ENCODE measurements at regions not wholly inside any gene's neighbourhood (a gene's known extent, or its start where the extent isn't known, plus 50 kb on each side); places are given as distances from the start of the nearest gene placed in this dataset.

DNA sequence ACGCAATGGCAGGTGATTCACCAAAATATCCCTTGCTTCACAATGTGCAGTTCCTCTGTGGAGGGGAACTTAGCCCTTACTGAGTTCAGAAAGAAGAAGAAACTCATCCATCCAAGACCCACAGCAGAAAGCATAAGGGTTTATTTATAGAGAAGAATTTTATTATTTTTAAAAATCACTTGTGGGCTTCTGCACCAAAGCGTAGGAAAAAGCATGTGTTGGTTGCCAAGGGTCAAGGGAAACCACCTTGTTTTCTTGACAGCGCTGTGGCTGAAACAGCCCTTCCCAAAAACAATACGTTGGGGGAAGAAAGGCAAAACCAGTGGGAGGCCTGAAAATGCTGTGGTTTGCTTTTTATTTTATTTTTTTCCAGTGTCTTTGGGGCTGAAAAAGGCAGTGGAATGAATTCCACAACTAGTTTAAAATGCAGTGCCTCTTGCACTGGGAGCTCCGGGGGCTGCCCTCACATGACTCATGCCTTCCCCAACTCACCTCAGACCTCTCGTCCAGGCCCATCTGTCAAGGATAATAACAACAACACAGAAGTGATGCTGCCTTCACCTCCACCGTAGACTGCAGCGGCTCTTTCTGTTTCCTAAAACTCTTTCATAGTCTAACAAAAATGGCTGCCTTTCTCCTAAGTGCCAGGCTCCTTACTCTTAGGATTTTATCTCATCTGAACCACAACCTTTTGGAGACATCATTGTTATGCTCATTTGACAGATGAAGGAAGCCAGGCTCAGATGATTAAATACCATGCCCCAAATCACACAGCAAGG lies 224.2 kb upstream of the JUN start:
- no peak for DNase-seq

DNA sequence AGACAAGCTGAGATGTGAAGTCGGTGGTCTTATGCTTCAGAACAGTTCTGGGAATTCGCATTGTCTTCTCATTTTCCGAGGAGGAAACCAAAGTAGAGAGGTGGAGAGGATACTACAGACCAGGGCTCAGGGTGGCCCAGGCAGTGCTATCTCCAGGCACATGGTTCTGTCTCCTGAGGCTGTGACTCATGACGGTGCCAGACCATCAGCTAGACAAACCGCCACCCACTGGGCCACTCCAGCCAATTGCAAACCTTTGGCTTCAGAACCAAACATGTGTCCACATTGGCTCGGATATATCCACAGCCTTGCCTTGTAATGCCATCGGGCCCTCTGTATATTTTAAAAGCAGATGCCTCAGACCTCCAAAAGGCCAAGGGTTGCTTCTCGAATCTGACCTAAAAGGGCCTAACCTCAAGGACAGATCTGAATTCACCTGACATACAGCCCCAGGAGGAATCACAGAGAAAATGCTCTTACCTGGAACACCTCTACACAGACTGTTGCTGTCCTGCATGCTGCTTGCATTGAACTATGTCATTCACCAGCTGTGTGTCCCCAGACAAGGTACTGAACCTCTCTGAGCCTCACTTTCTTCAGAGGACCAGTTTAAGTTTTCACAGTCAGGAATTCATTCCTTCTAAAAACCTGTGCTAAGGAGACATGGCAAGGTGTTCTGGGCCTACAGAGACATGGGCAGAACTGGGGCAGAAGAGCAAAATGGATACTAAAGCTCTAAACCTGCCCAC lies 224.9 kb upstream of the JUN start:
- DNase-seq = no peak

DNA sequence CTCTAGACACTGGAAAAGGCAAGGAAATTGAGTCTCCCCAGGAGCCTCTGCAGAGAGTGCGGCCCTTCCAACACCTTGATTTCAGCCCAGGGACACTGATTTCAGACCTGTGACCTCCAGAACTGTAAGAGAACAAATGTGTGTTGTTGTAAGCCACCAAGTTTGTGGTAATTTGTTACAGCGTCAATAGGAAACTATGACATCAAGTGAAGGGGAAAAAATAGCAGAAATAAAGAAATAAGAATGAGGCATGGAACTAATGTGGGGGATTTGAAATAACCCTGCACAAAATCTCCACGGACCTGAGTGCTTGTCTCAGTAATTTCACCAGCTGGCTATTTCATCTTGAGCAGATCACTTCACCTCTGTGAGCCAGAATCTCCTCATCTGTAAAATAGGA lies 227.8 kb upstream of the JUN start:
- DNase-seq = no peak

DNA sequence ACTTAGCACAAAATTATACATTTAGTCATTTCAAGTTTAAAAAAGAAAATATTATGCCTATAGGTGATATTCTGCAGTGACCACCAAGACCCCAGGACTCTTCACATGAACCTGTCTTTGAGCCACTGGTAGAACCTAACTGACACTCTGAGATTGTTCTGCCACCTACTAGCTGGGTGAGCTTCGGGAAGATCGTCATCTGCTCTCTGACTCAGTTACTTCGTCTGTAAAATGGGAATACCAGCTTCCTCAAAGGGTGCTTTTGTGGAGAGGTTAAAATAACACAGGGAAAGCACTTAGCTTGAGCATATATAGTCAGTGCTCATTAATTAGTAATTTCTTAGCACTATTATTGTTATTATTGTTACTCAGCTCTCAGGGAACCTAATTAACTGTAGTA lies 228.5 kb upstream of the JUN start:
- DNase-seq = no peak

DNA sequence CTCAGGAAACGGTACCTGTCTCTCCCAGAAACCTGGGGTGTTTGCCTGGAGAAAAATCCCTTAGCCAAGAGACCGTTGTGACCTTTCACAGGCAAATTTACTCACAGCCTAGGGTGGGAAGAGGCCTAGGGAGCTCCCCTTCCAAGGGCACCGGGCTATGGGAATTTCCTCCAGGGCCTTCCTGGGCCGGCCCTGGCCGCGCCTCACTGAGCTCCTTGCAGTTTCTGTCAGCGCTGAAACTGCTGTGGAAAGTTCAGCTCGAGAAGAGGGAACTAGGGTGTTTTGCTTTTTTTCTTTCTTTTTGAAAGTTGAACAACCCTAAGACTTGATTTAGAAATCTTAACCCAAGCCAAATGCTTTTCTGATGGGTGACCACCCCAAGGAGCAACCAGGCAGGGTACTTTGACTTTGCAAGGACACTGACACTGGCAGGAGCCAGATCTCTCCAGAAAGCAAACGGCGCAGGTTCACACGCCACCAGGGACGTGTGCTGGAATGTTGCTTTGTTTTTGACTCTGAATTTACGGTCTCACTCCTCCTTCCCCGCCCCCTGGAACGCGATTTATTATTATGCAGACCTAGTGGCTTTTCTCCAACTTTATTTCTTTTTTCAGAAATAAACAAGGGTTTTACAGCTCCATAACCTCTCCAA lies 229.6 kb upstream of the JUN start:
- no peak for DNase-seq

DNA sequence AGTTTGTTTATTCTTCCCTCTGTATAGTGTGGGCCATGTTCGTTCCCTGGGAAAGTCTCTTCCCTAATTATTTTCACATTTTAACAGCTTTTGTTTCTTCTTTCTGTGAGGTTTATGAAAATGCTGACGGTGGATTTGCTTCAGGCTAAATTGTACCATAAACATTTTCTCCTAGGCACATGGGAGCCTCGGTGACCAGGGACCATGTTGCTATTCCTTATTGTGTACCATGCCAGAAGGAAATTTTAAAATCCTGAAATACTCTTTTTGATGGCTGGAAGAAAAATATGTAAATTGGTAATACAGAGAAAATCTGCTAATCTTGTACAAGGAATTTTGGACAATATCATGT lies 230.1 kb upstream of the JUN start:
- no peak for DNase-seq

DNA sequence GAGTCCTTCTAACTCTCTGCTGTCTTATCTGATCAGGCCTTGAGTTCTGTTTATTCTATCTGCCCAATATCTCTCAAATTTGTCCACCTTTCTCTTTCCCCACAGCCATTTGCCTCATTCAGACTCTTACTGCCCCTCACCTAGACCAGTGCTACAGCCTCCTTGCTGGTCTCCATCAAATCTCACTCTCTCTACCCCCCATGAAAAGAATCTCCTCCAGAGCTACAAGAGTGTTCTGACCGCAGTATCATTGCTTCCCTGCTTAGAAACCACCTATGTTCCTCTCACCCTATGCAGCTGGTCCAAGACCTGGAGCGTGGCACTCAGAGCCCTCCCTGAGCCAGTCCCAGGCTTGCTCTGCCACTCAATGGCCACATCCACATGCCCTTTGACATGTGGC lies 231.0 kb upstream of the JUN start:
- DNase-seq = no peak

DNA sequence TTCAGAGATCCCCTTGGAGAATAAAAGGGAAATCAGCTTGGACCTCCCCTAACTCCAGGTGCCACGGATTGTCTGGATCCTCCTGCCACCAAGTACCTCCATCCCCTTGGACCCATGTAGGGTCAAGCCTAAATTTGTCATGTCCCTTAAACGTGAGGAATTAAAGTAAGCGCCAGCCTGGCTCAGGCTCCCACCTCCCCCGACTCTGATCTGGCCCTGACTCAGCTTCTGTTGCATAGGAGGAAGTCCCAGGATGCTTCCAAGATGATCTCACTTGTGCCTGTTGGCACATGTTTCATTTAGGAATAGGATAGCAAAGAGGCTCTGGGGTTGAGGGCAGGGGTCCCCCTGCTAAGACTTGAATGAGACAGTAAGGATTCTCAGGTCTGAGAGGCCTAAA lies 231.9 kb upstream of the JUN start:
- DNase-seq = no peak

DNA sequence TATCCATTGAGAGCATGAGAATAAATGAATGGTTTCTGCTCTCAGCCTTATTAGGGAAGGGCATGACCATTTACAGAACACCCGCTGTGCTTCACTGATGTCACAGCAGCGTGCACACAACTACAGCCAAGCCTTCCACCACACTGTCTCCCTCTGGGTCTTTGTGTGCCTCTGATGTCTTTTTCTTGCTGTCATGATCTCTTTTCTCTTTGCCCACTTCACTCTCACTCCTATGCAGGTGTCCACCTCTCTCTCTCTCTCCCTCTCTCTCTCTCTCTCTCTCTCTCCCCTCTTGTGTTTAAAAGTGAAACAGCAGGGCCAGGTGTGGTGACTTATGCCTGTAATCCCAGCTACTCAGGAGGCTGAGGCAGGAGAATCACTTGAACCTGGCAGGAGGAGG lies 232.5 kb upstream of the JUN start:
- DNase-seq = no peak

DNA sequence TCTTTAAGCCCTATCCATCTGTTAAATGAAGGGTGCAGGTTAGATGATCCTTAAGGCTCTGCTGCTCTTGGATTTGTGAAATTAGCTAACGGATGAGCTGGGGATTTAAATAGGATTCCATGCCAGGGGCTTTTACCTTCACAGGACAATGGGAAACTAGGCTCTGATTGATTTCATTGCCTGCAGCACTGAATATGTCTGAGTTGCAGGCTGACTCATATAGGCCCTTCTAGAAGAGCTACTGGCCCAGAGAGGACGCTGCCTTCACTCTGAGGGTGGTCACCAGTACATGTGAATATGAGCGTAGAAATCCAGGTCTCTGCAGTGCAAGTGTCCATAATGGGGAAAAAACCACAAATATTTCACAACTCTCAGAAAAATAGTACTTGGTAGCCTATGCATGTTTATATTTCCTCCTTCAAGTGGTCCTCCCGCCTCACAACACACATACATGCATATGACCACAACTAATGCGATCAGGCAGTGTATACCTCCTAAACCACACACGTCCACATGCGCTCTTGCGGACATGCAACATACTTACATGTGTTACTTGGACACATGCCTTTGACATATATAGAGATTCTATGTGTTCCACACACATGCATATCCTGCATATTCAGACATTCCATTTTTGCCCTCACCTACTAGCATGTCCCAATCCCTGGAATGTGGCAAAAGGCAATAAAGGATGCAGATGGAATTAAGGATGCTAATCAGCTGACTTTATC lies 233.8 kb upstream of the JUN start:
- DNase-seq = no peak

DNA sequence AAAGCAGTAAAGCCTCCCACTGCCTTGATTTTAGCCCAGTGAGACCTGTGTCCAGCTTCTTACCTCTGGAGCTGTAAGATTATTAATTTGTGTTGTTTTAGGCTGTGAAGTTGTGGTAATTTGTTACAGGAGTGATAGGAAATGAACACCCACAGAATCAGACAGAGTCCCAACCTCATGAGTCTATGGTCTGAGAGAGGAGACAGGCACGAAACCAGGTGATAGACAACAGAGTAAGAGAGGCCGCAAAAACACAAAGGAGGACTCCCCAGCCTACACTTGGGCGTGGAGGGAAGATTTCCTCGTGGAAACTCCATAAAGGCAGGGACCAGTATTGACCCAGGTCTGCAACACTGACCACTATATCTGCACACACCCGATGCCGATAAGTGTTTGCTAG lies 234.6 kb upstream of the JUN start:
- no peak for DNase-seq

DNA sequence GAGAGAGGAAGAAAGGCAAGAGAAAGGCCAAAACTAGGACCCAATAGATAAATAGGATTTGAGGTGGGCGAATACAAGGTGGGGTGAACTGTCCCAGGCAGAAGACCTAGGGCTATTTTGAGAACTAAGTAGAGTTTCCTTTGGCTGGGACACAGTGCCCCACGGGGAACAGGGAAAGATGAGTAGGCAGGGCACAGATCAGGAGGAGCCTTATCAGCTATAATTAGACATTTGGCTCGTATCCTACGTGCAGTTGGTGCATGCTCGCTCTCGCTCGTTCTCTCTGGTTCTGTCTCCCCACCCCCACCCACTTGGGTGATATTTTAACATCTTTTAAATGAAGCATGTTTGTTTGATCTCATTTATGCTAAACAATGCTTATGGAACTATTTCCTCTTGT lies 235.0 kb upstream of the JUN start:
- no peak for DNase-seq

DNA sequence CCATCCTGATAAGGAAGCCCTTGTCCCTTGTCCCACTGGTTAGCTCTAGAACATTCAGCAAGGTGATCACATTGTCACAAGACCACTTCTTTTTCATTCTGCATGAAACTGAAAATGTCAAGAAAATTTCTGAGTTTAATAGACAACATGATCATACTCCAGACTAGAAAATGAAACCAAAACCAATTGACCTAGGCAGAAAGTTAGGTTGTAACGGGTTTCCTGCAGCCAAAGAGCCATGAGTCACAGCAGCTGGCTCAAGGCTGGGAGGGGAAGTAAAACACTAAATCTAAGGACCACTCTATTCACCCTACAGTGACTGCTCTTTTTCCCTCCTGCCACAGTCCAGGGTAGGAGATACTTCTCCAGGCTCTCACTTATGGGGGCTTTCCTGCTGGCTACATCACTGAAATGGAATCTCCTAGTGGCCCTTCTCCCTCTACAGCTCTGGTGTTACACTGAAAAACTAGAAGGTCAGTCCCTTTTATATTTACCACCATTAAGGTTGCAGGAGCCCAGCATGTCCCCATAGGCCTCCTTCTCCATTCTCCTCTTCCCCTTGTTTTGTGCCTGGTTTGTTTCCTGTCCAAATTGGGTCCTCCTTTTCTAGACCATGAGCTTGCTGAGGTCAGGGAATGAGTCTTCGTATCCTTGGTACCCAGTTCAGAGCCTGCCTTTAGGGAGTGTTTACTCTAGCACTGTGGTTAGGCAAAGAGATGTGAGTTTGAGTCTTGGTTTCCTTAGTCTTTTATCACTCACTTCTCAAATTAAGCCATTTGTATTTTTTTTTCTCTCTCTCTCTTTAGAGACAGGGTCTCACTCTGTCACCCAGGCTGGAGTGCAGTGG lies 236.5 kb upstream of the JUN start:
- DNase-seq = no peak

DNA sequence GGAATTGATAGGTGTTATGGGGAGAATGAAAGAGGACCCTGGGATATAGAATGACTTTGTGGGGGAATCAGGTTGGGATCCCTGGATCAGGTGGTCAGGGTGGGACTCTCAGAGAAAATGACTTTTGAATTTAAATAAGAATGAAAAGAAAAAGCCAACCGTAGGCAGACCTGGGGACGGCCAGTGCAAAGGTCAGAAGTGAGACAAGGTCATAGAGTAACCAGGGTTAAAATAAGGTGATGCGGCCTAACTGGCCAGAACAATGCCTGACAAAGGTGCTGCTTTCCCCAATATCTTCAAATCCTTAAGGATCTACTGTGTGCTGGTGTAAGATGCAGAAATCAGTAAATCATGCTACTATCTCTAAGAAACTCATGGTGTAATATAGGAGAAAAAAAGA lies 238.4 kb upstream of the JUN start:
- no peak for DNase-seq

DNA sequence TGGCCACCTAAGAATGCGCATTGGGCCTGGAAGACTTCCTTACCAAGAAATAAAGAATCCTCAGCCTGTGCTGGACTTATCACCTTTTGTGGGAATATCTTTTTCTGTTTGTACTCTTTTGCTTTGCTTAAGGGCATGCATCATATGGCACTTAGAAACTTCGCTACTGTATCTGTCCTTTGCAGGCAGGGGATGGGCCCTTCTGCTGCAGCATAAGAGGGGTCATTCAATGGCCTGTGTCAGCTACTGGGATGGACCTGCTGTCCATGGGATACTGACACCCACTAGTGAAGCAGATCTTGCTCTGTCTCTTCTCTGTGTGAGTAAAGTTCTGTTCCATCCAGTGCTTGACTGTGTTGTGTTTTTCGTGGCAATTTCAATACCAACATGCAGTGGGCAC lies 239.0 kb upstream of the JUN start:
- no peak for DNase-seq

DNA sequence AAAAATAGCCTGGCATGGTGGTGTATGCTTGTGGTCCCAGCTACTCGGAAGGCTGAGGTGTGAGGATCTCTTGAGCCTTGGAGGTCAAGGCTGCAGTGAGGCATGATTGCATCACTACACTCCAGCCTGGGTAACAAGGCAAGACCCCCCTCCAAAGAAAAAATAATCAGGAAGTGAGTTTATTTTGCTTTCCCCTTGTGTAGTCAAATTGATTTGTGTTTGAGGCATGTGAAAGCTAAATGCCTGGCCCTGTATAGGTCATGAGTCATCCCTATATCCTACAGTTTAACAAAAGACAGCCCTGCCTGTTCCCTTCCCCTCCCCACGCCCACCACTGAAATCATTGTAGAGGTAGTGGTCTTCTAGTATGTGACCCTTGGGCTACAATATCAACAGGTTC lies 241.4 kb upstream of the JUN start:
- DNase-seq = no peak

DNA sequence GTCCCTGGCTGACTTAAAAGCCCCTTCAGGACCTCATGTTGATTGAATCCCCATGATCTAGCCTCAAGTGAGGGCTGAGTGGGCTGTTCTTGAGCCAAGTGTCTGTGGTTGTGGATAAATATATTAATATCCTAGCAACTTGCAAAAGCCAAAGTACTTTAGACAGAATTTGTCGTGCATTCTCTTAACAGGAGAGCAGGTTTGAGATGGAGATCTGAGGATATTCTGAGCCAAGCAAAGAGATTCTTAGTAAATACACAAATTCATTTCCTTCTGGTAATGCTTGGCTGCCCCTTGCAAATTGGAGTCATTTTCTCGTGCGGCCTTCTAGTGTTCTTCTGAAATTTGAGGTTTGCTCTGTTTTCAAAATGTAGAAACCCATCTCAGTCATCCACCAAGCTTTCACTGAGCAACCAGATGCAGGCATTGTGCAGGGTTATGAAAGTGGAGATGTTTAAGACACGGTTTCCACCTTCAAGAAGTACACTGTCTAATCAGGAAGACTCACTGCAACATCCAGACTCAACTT lies 242.1 kb upstream of the JUN start:
- no peak for DNase-seq

DNA sequence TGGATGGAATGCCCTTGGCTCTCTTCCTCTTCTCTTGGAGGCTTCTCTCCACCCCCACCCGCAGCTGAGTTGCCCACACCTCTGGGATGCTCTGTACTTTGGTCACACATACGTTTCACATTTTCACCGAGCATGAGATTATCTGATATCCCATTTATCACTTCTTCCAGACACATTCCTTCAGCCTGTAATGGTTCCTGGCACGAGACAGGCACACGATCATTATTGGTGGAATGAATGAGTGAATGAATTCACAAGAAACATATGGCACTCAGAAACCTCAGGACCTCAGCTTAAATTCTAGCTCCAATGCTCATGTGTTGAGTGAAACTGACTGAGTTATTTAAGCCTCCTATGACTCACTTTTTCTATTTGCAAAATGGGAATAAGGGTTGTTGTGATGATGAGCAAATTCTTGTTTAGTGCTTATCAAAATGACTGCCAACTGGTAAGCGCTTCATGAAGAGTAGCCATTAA lies 242.7 kb upstream of the JUN start:
- no peak for DNase-seq

DNA sequence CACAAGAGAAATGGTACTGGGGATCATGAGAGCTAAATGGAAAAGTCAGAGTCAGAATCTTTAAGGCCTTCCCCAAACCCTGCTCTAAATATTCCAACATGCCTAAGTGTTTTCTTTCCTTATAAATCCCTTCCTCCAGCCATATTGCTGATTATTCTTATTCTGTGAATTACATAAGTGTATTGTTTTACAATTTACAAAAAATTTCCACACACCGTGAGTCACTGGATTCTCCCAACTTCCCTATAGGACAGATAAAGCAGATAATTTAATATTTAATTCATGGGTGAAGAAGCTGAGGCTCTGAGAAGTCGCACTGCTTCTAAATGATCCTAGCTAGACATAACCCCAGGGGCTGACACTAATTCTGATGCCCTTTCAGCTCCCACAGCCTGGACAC lies 243.3 kb upstream of the JUN start:
- DNase-seq = no peak

DNA sequence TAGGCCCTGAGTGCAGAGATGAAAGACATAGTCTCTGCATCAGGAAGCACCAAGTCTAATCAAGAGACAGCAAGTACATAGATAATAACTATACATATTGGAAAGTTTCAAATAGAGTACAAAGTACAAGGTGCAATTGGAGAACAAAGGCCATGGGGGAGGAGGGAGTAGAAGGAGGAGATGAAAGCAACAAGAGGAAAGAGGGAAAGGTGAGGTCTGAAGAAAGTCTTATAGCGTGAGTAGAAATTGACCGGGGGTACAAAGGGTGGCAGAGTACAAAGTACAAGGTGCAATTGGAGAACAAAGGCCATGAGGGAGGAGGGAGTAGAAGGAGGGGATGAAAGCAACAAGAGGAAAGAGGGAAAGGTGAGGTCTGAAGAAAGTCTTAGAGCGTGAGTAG lies 244.2 kb upstream of the JUN start:
- DNase-seq = no peak

DNA sequence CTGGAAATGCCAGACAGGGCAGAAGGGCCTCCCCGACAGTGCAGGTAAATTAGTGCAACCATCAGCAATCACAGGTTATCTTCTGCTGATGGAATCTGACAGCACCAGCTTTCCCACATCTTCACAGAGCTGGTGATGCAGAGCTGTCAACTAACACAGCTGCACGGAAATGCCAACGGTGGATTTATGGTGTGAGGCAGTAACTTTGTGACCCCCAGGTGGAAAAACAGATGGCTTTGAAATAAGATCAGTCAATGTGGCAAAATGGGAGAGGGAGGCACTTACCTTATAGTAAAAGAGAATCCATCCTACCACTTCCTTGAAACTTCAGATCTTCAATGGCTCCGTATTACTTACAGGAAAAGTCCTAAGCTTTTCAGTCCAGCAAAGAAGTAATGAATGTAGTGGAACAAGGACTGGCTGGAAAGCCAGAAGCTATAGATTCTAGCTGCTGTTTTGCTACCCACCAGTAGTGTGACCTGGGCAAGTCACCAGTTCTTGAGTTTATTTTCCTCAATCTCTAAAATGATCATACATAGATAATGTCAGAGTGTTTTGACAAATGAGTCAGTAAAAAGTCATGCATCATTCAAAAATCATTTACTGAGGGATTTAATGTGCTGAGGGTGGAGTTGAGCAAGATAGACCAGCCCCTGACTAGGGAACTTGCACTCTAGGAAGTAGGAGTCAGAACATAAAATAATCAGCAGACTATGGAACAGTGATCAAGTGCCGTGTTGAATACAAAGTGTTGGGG lies 245.7 kb upstream of the JUN start:
- no peak for DNase-seq

DNA sequence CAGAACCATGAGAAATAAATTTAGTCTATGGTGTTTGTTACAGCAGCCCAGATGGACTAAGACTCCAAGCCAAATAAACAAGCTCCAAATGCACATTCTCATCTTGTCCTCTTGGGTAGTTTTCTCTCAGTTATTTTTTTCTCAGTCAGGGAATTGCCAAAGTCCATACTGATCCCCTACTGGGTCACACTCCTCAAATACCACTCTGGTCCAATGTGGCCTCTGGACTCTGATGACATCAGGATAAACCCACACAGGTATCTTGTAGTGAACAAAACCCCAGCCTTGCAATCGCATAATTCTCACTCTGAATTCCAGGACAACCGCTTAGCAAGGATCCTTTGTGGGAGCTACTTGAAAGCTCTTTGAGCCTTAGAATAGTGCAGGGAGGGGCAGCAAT lies 248.4 kb upstream of the JUN start:
- no peak for DNase-seq

Data from NCI-H1694 treated with DMSO at 0.1 percent for 48 hours (cell line).